ENCODE measurements at regions not wholly inside any gene's neighbourhood (a gene's known extent, or its start where the extent isn't known, plus 50 kb on each side); places are given as distances from the start of the nearest gene placed in this dataset.

DNA sequence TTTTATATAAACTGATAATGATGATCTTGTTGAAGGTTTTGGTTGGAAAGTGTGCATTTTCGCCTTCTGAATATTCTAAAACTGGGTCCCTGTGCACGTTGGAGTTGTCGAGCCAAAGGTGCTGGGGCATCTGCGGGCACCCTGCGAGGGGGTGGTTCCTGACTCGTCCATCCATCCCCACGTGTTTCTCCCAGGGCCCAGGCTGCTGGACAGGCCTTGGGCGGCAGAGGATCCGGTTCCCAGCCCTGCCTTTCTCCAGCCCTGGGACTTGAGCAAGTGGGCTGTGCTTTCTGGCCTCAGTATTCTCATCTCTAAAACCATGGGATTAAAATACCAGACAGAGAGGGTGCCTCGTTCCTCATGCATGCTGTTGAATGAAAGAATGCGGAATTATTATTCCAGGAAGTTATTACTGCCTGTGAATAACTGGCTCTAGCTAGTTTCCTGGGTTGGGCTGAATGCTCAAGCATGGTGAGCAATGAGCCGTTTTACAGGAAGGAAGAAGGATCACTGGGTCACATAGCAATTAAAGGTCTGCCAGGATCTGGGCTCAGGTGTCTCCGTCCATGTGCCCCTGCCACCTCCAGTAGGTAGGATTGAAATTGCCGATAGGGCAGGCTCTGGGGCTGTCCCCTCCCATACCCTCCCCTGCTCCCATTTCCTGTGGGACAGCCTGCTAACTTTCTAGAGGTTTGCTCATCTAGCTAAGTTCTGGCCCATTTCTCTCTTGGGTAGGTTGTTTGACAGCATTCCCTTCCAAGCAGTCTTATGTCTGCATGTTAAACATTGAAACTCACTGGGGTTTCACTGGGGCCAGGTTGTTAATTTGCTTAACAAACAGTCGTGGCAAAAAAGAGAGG is 77.2 kb upstream of the HS6ST1 start:
- intact Hi-C loops (cut with DNase I; ENCODE audit: low total_unique reads) = no loop called here
- no peaks in the 10 kb centered on the region for H3K27me3 ChIP-seq
- no peaks in the 10 kb centered on the region for H3K4me1 ChIP-seq
- H3K9me3 ChIP-seq = no peaks in the 10 kb centered on the region
- no peak for DNase-seq
- in situ Hi-C loops (cut with MboI; ENCODE audit: low sequenced_read_pairs in 4 of 4) = no loop called here
- no peak overlapping the region for H3K27ac ChIP-seq
- no peak overlapping the region for H3K4me3 ChIP-seq
- no peak for TF ChIP-seq POLR2A (IDR thresholded peaks at IDR 0.05)
- TF ChIP-seq, protein P1, sequence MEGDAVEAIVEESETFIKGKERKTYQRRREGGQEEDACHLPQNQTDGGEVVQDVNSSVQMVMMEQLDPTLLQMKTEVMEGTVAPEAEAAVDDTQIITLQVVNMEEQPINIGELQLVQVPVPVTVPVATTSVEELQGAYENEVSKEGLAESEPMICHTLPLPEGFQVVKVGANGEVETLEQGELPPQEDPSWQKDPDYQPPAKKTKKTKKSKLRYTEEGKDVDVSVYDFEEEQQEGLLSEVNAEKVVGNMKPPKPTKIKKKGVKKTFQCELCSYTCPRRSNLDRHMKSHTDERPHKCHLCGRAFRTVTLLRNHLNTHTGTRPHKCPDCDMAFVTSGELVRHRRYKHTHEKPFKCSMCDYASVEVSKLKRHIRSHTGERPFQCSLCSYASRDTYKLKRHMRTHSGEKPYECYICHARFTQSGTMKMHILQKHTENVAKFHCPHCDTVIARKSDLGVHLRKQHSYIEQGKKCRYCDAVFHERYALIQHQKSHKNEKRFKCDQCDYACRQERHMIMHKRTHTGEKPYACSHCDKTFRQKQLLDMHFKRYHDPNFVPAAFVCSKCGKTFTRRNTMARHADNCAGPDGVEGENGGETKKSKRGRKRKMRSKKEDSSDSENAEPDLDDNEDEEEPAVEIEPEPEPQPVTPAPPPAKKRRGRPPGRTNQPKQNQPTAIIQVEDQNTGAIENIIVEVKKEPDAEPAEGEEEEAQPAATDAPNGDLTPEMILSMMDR (IDR thresholded peaks at IDR 0.05 in 4 of 5, conservative IDR thresholded peaks at IDR 0.05 in 1 of 5) = no peak
- no peak for ATAC-seq
- H3K36me3 ChIP-seq = no peaks in the 10 kb centered on the region

DNA sequence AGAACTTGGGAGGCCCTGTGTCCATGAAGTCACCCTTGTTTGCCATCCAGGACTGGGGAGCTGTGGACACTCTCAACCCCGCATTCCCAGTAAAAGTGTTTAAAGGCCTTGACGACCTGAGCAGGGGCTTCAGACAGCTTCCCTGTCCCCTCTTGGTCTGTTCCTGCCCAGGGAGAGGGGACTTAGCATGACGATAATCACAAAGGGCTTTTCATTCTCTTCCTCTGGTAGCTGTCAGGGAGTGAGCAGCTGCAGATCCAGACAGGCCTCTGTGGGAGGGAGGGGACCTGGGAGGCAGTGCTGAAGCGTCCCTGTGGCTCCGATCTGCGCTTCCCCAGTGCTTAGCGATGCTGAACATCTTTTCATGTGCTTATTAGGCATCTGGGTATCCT is 77.8 kb upstream of the HS6ST1 start:
- Histone ChIP-seq H3K27me3 (no peaks in the 10 kb centered on the region), H3K9me3 (no peaks in the 10 kb centered on the region), H3K27ac (no peak overlapping the region), H3K4me3 (no peak overlapping the region), H3K36me3 (no peaks in the 10 kb centered on the region), H3K4me1 (no peaks in the 10 kb centered on the region)
- ATAC-seq (no peak), DNase-seq (no peak)
- in situ Hi-C loops (cut with MboI; ENCODE audit: low sequenced_read_pairs in 4 of 4) (no loop called here), intact Hi-C loops (cut with DNase I; ENCODE audit: low total_unique reads) (no loop called here)
- TF ChIP-seq, protein P1 (IDR thresholded peaks at IDR 0.05 in 4 of 5, conservative IDR thresholded peaks at IDR 0.05 in 1 of 5) = no peak
- TF ChIP-seq POLR2A (IDR thresholded peaks at IDR 0.05) = no peak

DNA sequence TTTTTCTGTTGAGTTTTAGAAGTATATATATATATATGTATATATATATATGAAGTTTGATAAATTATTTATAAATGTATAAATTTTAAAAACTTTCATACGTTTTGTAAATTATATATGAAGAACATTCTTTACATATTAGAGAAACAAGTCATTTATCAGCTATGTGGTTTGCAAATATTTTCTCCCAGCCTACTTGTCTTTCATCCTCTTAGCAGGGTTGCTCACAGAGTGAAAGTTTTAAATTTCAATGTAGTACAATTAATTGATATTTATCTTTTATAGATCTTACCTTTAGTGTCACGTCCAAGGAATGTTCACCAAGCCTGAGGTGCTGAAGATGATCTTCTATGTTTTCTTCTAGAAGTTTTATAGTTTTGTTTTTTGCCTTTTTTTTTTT is 78.3 kb upstream of the HS6ST1 start:
- no peak for TF ChIP-seq POLR2A (IDR thresholded peaks at IDR 0.05)
- TF ChIP-seq, protein P1 (IDR thresholded peaks at IDR 0.05 in 4 of 5, conservative IDR thresholded peaks at IDR 0.05 in 1 of 5) = no peak
- Histone ChIP-seq H3K9me3 (no peaks in the 10 kb centered on the region), H3K27ac (no peak overlapping the region), H3K4me1 (no peaks in the 10 kb centered on the region), H3K36me3 (no peaks in the 10 kb centered on the region), H3K4me3 (no peak overlapping the region), H3K27me3 (no peaks in the 10 kb centered on the region)
- DNase-seq (no peak), ATAC-seq (no peak)
- in situ Hi-C loops (cut with MboI; ENCODE audit: low sequenced_read_pairs in 4 of 4) = no loop called here
- intact Hi-C loops (cut with DNase I; ENCODE audit: low total_unique reads) = no loop called here

DNA sequence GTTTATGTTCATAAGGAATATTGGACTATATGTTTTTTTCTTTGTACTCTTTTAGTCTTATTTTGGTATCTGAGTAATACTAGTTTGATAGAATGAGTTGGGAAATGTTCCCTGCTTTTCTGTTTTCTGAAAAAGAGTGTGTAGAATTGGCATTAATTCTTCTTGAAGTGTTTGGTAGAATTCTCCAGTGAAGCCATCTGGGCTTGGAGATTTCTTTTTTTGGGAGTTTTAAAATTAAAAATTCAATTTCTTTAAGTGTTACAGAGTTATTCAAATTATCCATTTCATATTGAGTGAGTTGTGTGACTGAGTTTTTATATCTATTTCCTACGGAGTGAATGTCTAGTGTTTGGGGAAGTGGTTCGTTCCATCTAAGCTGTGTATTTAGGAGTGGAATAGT is 80.6 kb upstream of the HS6ST1 start:
- no peaks in the 10 kb centered on the region for H3K9me3 ChIP-seq
- DNase-seq (no peak), ATAC-seq (no peak)
- no peak overlapping the region for H3K27ac ChIP-seq
- in situ Hi-C loops (cut with MboI; ENCODE audit: low sequenced_read_pairs in 4 of 4) = no loop called here
- no peak overlapping the region for H3K4me3 ChIP-seq
- TF ChIP-seq, protein P1 (IDR thresholded peaks at IDR 0.05 in 4 of 5, conservative IDR thresholded peaks at IDR 0.05 in 1 of 5) = no peak
- no peak for TF ChIP-seq POLR2A (IDR thresholded peaks at IDR 0.05)
- no peaks in the 10 kb centered on the region for H3K27me3 ChIP-seq
- intact Hi-C loops (cut with DNase I; ENCODE audit: low total_unique reads) = no loop called here
- H3K36me3 ChIP-seq = no peaks in the 10 kb centered on the region
- H3K4me1 ChIP-seq = no peaks in the 10 kb centered on the region
